ENCODE measurements at regions not wholly inside any gene's neighbourhood (a gene's known extent, or its start where the extent isn't known, plus 50 kb on each side); places are given as distances from the start of the nearest gene placed in this dataset.

DNA sequence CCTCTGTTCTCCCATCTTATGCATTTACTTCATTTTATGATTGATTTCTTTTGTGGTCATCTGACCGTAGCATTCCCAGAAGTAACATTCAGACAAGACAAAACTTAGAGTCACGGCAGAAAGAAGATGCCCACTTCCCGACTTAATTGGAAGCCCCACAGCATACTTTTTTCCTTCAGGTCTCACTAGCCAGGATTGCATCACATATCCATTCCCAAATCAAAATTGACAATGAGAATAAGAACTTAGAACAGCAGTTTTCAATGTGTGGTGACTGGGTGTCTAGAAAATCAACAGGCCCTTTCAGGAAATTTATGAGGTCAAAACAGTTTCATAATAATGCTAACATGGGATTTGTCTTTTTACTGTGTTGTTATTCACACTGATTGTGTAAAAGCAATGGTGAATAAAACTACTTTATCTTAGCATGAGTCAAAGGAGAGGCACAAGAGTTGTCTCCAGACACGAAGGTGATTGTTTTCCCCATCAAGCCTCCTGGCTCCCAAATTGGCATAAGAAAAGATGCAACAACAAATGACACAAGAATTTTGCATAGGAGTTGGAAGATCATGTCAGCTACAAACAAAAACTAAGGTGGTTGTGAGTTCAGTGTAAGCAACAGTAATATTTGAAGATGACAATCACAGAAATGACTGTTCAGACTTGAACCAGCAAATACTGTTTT lies 493.9 kb downstream of the HTR7 start:
- ChIA-PET CTCF (no interaction called here), POLR2A (no interaction called here)
- Histone ChIP-seq H3K4me1 (ENCODE audit: control insufficient read depth in 2 of 2, insufficient read depth in 2 of 2, low read length in 2 of 2) (no peaks in the 10 kb centered on the region), H3K27me3 (ENCODE audit: control insufficient read depth in 2 of 2, insufficient read depth in 2 of 2, low read length in 2 of 2) (no peaks in the 10 kb centered on the region), H3K9me3 (ENCODE audit: control insufficient read depth in 2 of 3, low read length in 3 of 3) (no peaks in the 10 kb centered on the region), H3K4me3 (ENCODE audit: low read length) (no peak overlapping the region), H3K27ac (ENCODE audit: low read depth, low read length) (no peak overlapping the region), H3K36me3 (ENCODE audit: control insufficient read depth in 2 of 3, insufficient read depth in 3 of 3, low read length in 3 of 3) (no peaks in the 10 kb centered on the region)
- Mint-ChIP-seq H3K4me1 (no peaks in the 10 kb centered on the region), H3K27me3 (no peaks in the 10 kb centered on the region), H3K36me3 (no peaks in the 10 kb centered on the region), H3K9me3 (peaks cover 0 to 8% (median under 1%) of the 10 kb centered on the region in 11 donors), H3K4me3 (no peak overlapping the region), H3K27ac (no peak overlapping the region)
- no peak for ATAC-seq
- intact Hi-C loops (cut with micrococcal nuclease), result no loop called here
- no peak for DNase-seq

DNA sequence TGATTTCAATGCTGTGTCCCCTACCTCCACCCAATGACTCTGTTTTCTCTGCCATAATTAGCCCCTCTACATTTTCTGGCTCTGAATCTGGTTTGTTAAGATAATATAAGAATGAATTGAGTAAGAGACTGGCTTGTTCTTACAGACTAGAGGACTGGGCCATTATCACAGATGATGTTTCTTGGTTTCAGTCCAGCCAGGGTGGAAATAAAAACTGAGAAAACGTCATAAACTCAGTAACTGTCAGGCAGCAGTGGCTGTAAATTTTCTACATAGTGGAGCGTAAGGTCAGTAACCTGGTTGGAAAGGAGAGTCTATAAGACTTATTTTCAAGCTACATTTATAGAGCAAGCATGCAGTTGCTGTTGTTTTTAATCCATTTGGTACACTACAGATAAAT lies 485.4 kb downstream of the HTR7 start:
- DNase-seq (no peak), ATAC-seq (no peak)
- intact Hi-C loops (cut with micrococcal nuclease), result no loop called here
- POLR2A ChIA-PET, result no interaction called here
- Mint-ChIP-seq H3K27ac (no peak overlapping the region), H3K27me3 (peaks cover 0 to 7% (median 0%) of the 10 kb centered on the region in 5 donors), H3K4me1 (no peaks in the 10 kb centered on the region), H3K36me3 (no peaks in the 10 kb centered on the region), H3K9me3 (peaks cover 0 to 21% (median 3%) of the 10 kb centered on the region in 11 donors), H3K4me3 (no peak overlapping the region)
- no peaks in the 10 kb centered on the region for H3K4me1 ChIP-seq (ENCODE audit: control insufficient read depth in 2 of 2, insufficient read depth in 2 of 2, low read length in 2 of 2)
- CTCF ChIA-PET, result no interaction called here
- H3K27ac ChIP-seq (ENCODE audit: low read depth, low read length), result no peak overlapping the region
- no peaks in the 10 kb centered on the region for H3K9me3 ChIP-seq (ENCODE audit: control insufficient read depth in 2 of 3, low read length in 3 of 3)
- H3K36me3 ChIP-seq (ENCODE audit: control insufficient read depth in 2 of 3, insufficient read depth in 3 of 3, low read length in 3 of 3), result no peaks in the 10 kb centered on the region
- no peaks in the 10 kb centered on the region for H3K27me3 ChIP-seq (ENCODE audit: control insufficient read depth in 2 of 2, insufficient read depth in 2 of 2, low read length in 2 of 2)
- no peak overlapping the region for H3K4me3 ChIP-seq (ENCODE audit: low read length)

DNA sequence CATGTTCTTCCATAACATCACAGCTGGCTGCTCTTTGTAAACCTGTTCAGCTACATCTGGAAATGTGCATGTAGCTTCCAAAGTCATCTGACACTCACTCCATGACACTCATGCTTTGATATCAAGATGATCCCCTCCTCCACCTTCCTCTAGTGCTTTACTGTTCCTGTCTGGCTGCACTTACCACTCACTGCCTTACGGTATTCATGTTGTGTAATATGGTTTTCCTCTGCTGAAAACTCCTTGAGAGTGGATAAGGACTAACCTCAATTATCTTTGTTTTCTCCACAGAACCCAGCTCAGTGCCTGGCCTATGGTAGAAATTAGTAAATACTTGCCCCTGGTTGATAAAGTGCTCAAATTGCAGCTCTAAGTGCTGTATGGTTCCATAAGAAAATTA lies 483.9 kb downstream of the HTR7 start:
- intact Hi-C loops (cut with micrococcal nuclease), result no loop called here
- Histone ChIP-seq H3K27me3 (ENCODE audit: control insufficient read depth in 2 of 2, insufficient read depth in 2 of 2, low read length in 2 of 2) (no peaks in the 10 kb centered on the region), H3K4me1 (ENCODE audit: control insufficient read depth in 2 of 2, insufficient read depth in 2 of 2, low read length in 2 of 2) (no peaks in the 10 kb centered on the region), H3K9me3 (ENCODE audit: control insufficient read depth in 2 of 3, low read length in 3 of 3) (no peaks in the 10 kb centered on the region), H3K27ac (ENCODE audit: low read depth, low read length) (no peak overlapping the region), H3K4me3 (ENCODE audit: low read length) (no peak overlapping the region), H3K36me3 (ENCODE audit: control insufficient read depth in 2 of 3, insufficient read depth in 3 of 3, low read length in 3 of 3) (no peaks in the 10 kb centered on the region)
- no peak for DNase-seq
- no peak for ATAC-seq
- Mint-ChIP-seq H3K9me3 (peaks cover 0 to 18% (median 3%) of the 10 kb centered on the region in 11 donors), H3K27me3 (peaks cover 0 to 7% (median 1%) of the 10 kb centered on the region in 5 donors), H3K36me3 (no peaks in the 10 kb centered on the region), H3K4me1 (no peaks in the 10 kb centered on the region), H3K4me3 (no peak overlapping the region), H3K27ac (no peak overlapping the region)
- CTCF ChIA-PET, result no interaction called here
- POLR2A ChIA-PET, result no interaction called here

DNA sequence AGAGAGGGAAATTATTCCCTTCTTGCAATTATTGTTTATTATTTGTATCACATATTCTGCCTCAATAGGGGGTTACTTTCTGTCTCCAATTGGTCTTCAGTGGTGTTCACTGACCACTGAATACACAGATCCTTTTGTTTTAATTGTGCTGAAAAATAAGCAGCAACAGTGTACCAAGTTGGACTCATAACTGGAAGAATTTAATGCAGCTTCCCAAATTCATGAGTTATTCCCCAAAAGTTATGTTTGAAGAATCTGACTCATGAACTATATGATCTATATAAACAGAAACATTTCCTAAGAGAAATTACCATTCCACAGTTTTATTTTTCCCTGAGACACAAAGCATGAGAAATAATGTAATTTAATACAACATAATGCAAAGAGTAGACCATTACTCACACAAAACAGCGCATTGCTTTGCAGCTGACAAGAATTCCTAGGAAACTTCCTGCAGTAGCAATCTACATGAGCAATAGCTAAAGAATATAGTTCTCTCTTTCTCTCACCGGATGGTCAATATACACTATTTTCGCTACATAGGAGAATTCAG lies 479.2 kb downstream of the HTR7 start:
- H3K27ac Mint-ChIP-seq, result no peak overlapping the region
- ATAC-seq, result no peak
- Histone ChIP-seq H3K9me3 (ENCODE audit: control insufficient read depth in 2 of 3, low read length in 3 of 3) (no peaks in the 10 kb centered on the region), H3K27me3 (ENCODE audit: control insufficient read depth in 2 of 2, insufficient read depth in 2 of 2, low read length in 2 of 2) (no peaks in the 10 kb centered on the region), H3K4me3 (ENCODE audit: low read length) (no peak overlapping the region), H3K27ac (ENCODE audit: low read depth, low read length) (no peak overlapping the region), H3K4me1 (ENCODE audit: control insufficient read depth in 2 of 2, insufficient read depth in 2 of 2, low read length in 2 of 2) (no peaks in the 10 kb centered on the region), H3K36me3 (ENCODE audit: control insufficient read depth in 2 of 3, insufficient read depth in 3 of 3, low read length in 3 of 3) (no peaks in the 10 kb centered on the region)
- ChIA-PET POLR2A (no interaction called here), CTCF (no interaction called here)
- peaks cover 0 to 6% (median 0%) of the 10 kb centered on the region in 11 donors for H3K9me3 Mint-ChIP-seq
- no peak overlapping the region for H3K4me3 Mint-ChIP-seq
- intact Hi-C loops (cut with micrococcal nuclease), result no loop called here
- H3K36me3 Mint-ChIP-seq, result no peaks in the 10 kb centered on the region
- H3K4me1 Mint-ChIP-seq, result no peaks in the 10 kb centered on the region
- peaks cover 0 to 3% (median 0%) of the 10 kb centered on the region in 5 donors for H3K27me3 Mint-ChIP-seq
- no peak for DNase-seq

DNA sequence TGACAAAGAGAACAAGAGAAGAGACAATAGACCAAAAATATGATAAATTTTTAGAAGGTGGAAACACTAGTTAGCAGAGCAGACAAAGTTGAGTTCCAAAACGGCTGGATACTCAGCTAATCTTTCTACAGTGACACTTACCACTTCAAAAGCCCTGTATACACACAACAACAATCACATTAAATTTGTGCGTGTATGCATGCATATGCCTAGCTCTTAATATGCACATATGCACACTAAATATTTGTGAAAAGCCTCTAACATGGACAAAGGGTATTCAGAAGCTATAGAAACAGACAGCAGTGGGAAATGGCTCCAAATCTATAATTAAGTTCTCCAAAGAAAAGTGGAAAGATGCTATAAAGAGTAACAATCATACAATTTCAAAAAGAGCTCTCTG lies 476.4 kb downstream of the HTR7 start:
- H3K36me3 ChIP-seq (ENCODE audit: control insufficient read depth in 2 of 3, insufficient read depth in 3 of 3, low read length in 3 of 3), result no peaks in the 10 kb centered on the region
- ChIA-PET CTCF (no interaction called here), POLR2A (no interaction called here)
- no peaks in the 10 kb centered on the region for H3K9me3 ChIP-seq (ENCODE audit: control insufficient read depth in 2 of 3, low read length in 3 of 3)
- H3K27ac ChIP-seq (ENCODE audit: low read depth, low read length), result no peak overlapping the region
- DNase-seq, result no peak
- no peaks in the 10 kb centered on the region for H3K4me1 ChIP-seq (ENCODE audit: control insufficient read depth in 2 of 2, insufficient read depth in 2 of 2, low read length in 2 of 2)
- ATAC-seq, result no peak
- intact Hi-C loops (cut with micrococcal nuclease), result no loop called here
- Mint-ChIP-seq H3K27me3 (peaks cover 0 to 3% (median 0%) of the 10 kb centered on the region in 5 donors), H3K4me3 (no peak overlapping the region), H3K27ac (no peak overlapping the region), H3K9me3 (no peaks in the 10 kb centered on the region), H3K36me3 (no peaks in the 10 kb centered on the region), H3K4me1 (no peaks in the 10 kb centered on the region)
- H3K27me3 ChIP-seq (ENCODE audit: control insufficient read depth in 2 of 2, insufficient read depth in 2 of 2, low read length in 2 of 2), result no peaks in the 10 kb centered on the region
- H3K4me3 ChIP-seq (ENCODE audit: low read length), result no peak overlapping the region

DNA sequence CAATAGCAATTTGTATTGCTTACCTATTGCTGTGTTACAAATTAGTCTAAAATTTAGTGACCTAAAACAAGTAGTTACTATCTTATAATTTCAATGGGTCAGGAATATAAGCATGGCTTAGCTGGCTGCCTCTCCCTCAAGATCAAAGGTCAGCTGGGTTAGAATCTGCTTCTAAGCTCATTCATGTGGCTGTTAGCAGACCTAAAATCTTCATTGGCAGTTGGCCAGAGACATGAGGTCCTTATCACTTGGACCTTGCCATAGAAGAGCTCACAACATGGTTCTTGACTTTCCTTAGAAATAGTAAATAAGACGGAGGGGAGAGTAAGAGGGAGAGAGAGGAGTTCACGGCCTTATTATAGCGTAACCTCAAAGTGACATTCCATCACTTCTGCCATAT lies 468.0 kb downstream of the HTR7 start:
- intact Hi-C loops (cut with micrococcal nuclease), result no loop called here
- ChIA-PET CTCF (no interaction called here), POLR2A (no interaction called here)
- Mint-ChIP-seq H3K9me3 (peaks cover 0 to 2% (median 0%) of the 10 kb centered on the region in 11 donors), H3K27me3 (peaks cover 0 to 8% (median 0%) of the 10 kb centered on the region in 5 donors), H3K27ac (no peak overlapping the region), H3K4me1 (no peaks in the 10 kb centered on the region), H3K36me3 (no peaks in the 10 kb centered on the region), H3K4me3 (no peak overlapping the region)
- Histone ChIP-seq H3K36me3 (ENCODE audit: control insufficient read depth in 2 of 3, insufficient read depth in 3 of 3, low read length in 3 of 3) (no peaks in the 10 kb centered on the region), H3K27ac (ENCODE audit: low read depth, low read length) (no peak overlapping the region), H3K9me3 (ENCODE audit: control insufficient read depth in 2 of 3, low read length in 3 of 3) (no peaks in the 10 kb centered on the region), H3K27me3 (ENCODE audit: control insufficient read depth in 2 of 2, insufficient read depth in 2 of 2, low read length in 2 of 2) (no peaks in the 10 kb centered on the region), H3K4me1 (ENCODE audit: control insufficient read depth in 2 of 2, insufficient read depth in 2 of 2, low read length in 2 of 2) (no peaks in the 10 kb centered on the region), H3K4me3 (ENCODE audit: low read length) (no peak overlapping the region)
- ATAC-seq, result no peak
- no peak for DNase-seq

DNA sequence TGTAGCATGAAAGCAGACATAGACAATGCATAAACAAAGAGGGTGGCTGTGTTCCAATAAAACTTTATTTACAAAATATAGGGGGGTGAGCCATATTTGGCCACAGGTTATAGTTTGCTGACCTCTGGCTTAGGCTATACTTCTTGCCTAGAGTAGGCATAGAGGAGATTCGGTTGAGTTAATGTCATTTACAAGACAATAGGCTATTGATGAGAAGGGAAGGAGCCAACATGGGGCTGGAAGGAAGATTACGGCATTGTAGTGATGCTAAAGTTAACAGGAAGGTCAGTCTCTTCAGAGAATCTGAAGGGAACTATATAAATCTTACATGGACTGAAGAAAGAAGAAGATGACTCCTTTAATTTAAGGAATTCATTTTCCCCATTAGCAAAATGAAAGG lies 463.5 kb downstream of the HTR7 start:
- no peak for ATAC-seq
- ChIA-PET CTCF (no interaction called here), POLR2A (no interaction called here)
- Histone ChIP-seq H3K27ac (ENCODE audit: low read depth, low read length) (no peak overlapping the region), H3K4me1 (ENCODE audit: control insufficient read depth in 2 of 2, insufficient read depth in 2 of 2, low read length in 2 of 2) (no peaks in the 10 kb centered on the region), H3K27me3 (ENCODE audit: control insufficient read depth in 2 of 2, insufficient read depth in 2 of 2, low read length in 2 of 2) (no peaks in the 10 kb centered on the region), H3K36me3 (ENCODE audit: control insufficient read depth in 2 of 3, insufficient read depth in 3 of 3, low read length in 3 of 3) (no peaks in the 10 kb centered on the region), H3K9me3 (ENCODE audit: control insufficient read depth in 2 of 3, low read length in 3 of 3) (no peaks in the 10 kb centered on the region), H3K4me3 (ENCODE audit: low read length) (no peak overlapping the region)
- Mint-ChIP-seq H3K27me3 (peaks cover 0 to 4% (median 0%) of the 10 kb centered on the region in 5 donors), H3K4me3 (no peak overlapping the region), H3K27ac (no peak overlapping the region), H3K4me1 (no peaks in the 10 kb centered on the region), H3K9me3 (peaks cover 0 to 2% (median 0%) of the 10 kb centered on the region in 11 donors), H3K36me3 (no peaks in the 10 kb centered on the region)
- intact Hi-C loops (cut with micrococcal nuclease), result no loop called here
- DNase-seq, result no peak
